Mesodermal cell (in vitro differentiated cells): ENCODE measurements at regions not wholly inside any gene's neighbourhood (a gene's known extent, or its start where the extent isn't known, plus 50 kb on each side); places are given as distances from the start of the nearest gene placed in this dataset.

Source experiments
- H3K27ac ChIP-seq: 2 replicates; pipeline ENCODE4 v1.7.0; 2013; ENCODE audit warnings: mild to moderate bottlenecking, low read depth, low read length, moderate library complexity; ENCODE audit not compliant: severe bottlenecking
- H3K36me3 ChIP-seq: 2 replicates; pipeline ENCODE4 v1.7.1; 2013; ENCODE audit warnings: mild to moderate bottlenecking, low read length, moderate library complexity; ENCODE audit not compliant: control insufficient read depth, insufficient read depth
- H3K4me1 ChIP-seq: one replicate; pipeline ENCODE4 v1.7.1; 2013; ENCODE audit warnings: mild to moderate bottlenecking, low read length; ENCODE audit not compliant: insufficient read depth, control insufficient read depth, poor library complexity, severe bottlenecking
- H3K4me3 ChIP-seq: 2 replicates; pipeline ENCODE4 v1.7.0; 2013; ENCODE audit warnings: low read length, control low read depth, mild to moderate bottlenecking; ENCODE audit not compliant: insufficient read depth, poor library complexity, severe bottlenecking; ENCODE audit errors: extremely low read depth
- H3K9me3 ChIP-seq: 2 replicates; pipeline ENCODE4 v1.7.1; 2013; ENCODE audit warnings: mild to moderate bottlenecking, low read length, moderate library complexity; ENCODE audit not compliant: control insufficient read depth
- WGBS, 2 experiments: methylation state at CpG; one replicate each; pipeline ENCODE4 v1.1.5; 2013; ENCODE audit warnings: missing lambda C conversion rate in 2 of 2; ENCODE audit not compliant: insufficient coverage in 2 of 2; 5-methylcytosine and 5-hydroxymethylcytosine counted together

- no peak overlapping the region for H3K27ac ChIP-seq
- no peaks in the 10 kb centered on the region for H3K36me3 ChIP-seq
- 80 to 100% methylated on average over 1 of the region's 3 CpGs for WGBS, 2 experiments
- H3K4me1 ChIP-seq: peaks cover 6% of the 10 kb centered on the region
- no peaks in the 10 kb centered on the region for H3K9me3 ChIP-seq
- no peak overlapping the region for H3K4me3 ChIP-seq
Measured at GRCh38 chr14:38870296-38870836, 232.7 kb downstream of the SEC23A start.

- Histone ChIP-seq H3K27ac (no peak overlapping the region), H3K4me3 (no peak overlapping the region), H3K4me1 (peaks cover 6% of the 10 kb centered on the region), H3K9me3 (no peaks in the 10 kb centered on the region), H3K36me3 (no peaks in the 10 kb centered on the region)
- 80 to 89% methylated on average over 4 to 6 of the region's 6 CpGs for WGBS, 2 experiments
Measured at GRCh38 chr14:38868399-38869290, 234.4 kb downstream of the SEC23A start.

GRCh38 chr14:38867561-38868150 lies 235.4 kb downstream of the SEC23A start:
- Histone ChIP-seq H3K4me3 (no peak overlapping the region), H3K36me3 (no peaks in the 10 kb centered on the region), H3K9me3 (no peaks in the 10 kb centered on the region), H3K27ac (no peak overlapping the region), H3K4me1 (peaks cover 6% of the 10 kb centered on the region)
- WGBS, 2 experiments: 20% methylated on average over 2 of the region's 5 CpGs; no CpG with 5 or more reads in 1 of the 2 experiments

- H3K27ac ChIP-seq: no peak overlapping the region
- H3K36me3 ChIP-seq: no peaks in the 10 kb centered on the region
- H3K4me1 ChIP-seq: peaks cover 6% of the 10 kb centered on the region
- 67% methylated on average over 1 of the region's 4 CpGs; no CpG with 5 or more reads in 1 of the 2 experiments for WGBS, 2 experiments
- H3K4me3 ChIP-seq: no peak overlapping the region
- no peaks in the 10 kb centered on the region for H3K9me3 ChIP-seq
Measured at GRCh38 chr14:38866461-38866860, 236.6 kb downstream of the SEC23A start.

GRCh38 chr14:38862366-38862765 lies 240.7 kb downstream of the SEC23A start:
- Histone ChIP-seq H3K4me1 (no peaks in the 10 kb centered on the region), H3K9me3 (no peaks in the 10 kb centered on the region), H3K4me3 (no peak overlapping the region), H3K36me3 (no peaks in the 10 kb centered on the region), H3K27ac (no peak overlapping the region)
- 83 to 100% methylated on average over 1 of the region's 1 CpG for WGBS, 2 experiments

- H3K27ac ChIP-seq: no peak overlapping the region
- WGBS, 2 experiments: no CpG with 5 or more reads among the region's 1 CpG
- no peaks in the 10 kb centered on the region for H3K36me3 ChIP-seq
- H3K4me1 ChIP-seq: no peaks in the 10 kb centered on the region
- H3K4me3 ChIP-seq: no peak overlapping the region
- H3K9me3 ChIP-seq: no peaks in the 10 kb centered on the region
Measured at GRCh38 chr14:38860530-38860929, 242.5 kb downstream of the SEC23A start.

- Histone ChIP-seq H3K36me3 (no peaks in the 10 kb centered on the region), H3K4me3 (no peak overlapping the region), H3K27ac (no peak overlapping the region), H3K9me3 (no peaks in the 10 kb centered on the region), H3K4me1 (no peaks in the 10 kb centered on the region)
Measured at GRCh38 chr14:38856798-38857197, 246.2 kb downstream of the SEC23A start.

- 86% methylated on average over 2 of the region's 2 CpGs; no CpG with 5 or more reads in 1 of the 2 experiments for WGBS, 2 experiments
- Histone ChIP-seq H3K36me3 (no peaks in the 10 kb centered on the region), H3K27ac (no peak overlapping the region), H3K4me3 (no peak overlapping the region), H3K4me1 (no peaks in the 10 kb centered on the region), H3K9me3 (no peaks in the 10 kb centered on the region)
Measured at GRCh38 chr14:38855513-38855912, 247.5 kb downstream of the SEC23A start.

GRCh38 chr14:38851111-38851510 lies 251.9 kb downstream of the SEC23A start:
- H3K9me3 ChIP-seq: no peaks in the 10 kb centered on the region
- no peak overlapping the region for H3K27ac ChIP-seq
- no peak overlapping the region for H3K4me3 ChIP-seq
- H3K36me3 ChIP-seq: no peaks in the 10 kb centered on the region
- no peaks in the 10 kb centered on the region for H3K4me1 ChIP-seq
- 78 to 100% methylated on average over 2 to 3 of the region's 3 CpGs for WGBS, 2 experiments

- WGBS, 2 experiments: 92 to 100% methylated on average over 1 of the region's 1 CpG
- H3K4me1 ChIP-seq: no peaks in the 10 kb centered on the region
- no peaks in the 10 kb centered on the region for H3K9me3 ChIP-seq
- no peak overlapping the region for H3K4me3 ChIP-seq
- no peak overlapping the region for H3K27ac ChIP-seq
- H3K36me3 ChIP-seq: no peaks in the 10 kb centered on the region
Measured at GRCh38 chr14:38850664-38851063, 252.4 kb downstream of the SEC23A start.
